ENCODE measurements at regions not wholly inside any gene's neighbourhood (a gene's known extent, or its start where the extent isn't known, plus 50 kb on each side); places are given as distances from the start of the nearest gene placed in this dataset.
"Not testable (repeated sequence)": the region's sequence is repeated elsewhere in the genome, so short reads cannot be mapped to it uniquely, and the experiment has no call there.

GRCh38 chr16:29578898-29579297 lies 72.7 kb upstream of the NPIPB12 start:
- H3K36me3 ChIP-seq; DNase-seq (ENCODE audit: extremely low spot score in 2 of 2); intact Hi-C loops (cut with DNase I); H3K4me1 ChIP-seq; H3K27me3 ChIP-seq; H3K9me3 ChIP-seq; H3K27ac ChIP-seq; H3K4me3 ChIP-seq: not testable (repeated sequence)

- intact Hi-C loops (cut with DNase I); H3K9me3 ChIP-seq: not testable (repeated sequence)
Measured at GRCh38 chr16:29581764-29582163, 75.6 kb upstream of the NPIPB12 start.

GRCh38 chr16:29591919-29592318 lies 71.1 kb upstream of the SPN start:
- H3K4me3 ChIP-seq; H3K36me3 ChIP-seq; DNase-seq (ENCODE audit: extremely low spot score in 2 of 2); intact Hi-C loops (cut with DNase I); H3K27ac ChIP-seq; H3K9me3 ChIP-seq; H3K4me1 ChIP-seq; H3K27me3 ChIP-seq: not testable (repeated sequence)

More at GRCh38 chr16:29581764-29582163, 75.6 kb upstream of the NPIPB12 start:
- not testable (repeated sequence) for H3K36me3 ChIP-seq; H3K4me3 ChIP-seq; H3K4me1 ChIP-seq; H3K27me3 ChIP-seq; DNase-seq (ENCODE audit: extremely low spot score in 2 of 2); H3K27ac ChIP-seq

- DNase-seq (ENCODE audit: extremely low spot score in 2 of 2); H3K36me3 ChIP-seq; H3K9me3 ChIP-seq; intact Hi-C loops (cut with DNase I); H3K4me1 ChIP-seq; H3K27me3 ChIP-seq: not testable (repeated sequence)
- Histone ChIP-seq H3K27ac (peak overlapping the region; percentile 79), H3K4me3 (peak overlapping the region; percentile 52 to 69)
Measured at GRCh38 chr16:29594269-29594925, 68.7 kb upstream of the SPN start.

GRCh38 chr16:29594926-29595838 lies 67.9 kb upstream of the SPN start:
- H3K9me3 ChIP-seq; intact Hi-C loops (cut with DNase I); H3K4me1 ChIP-seq; H3K27me3 ChIP-seq; H3K36me3 ChIP-seq; DNase-seq (ENCODE audit: extremely low spot score in 2 of 2): not testable (repeated sequence)
- Histone ChIP-seq H3K4me3 (peak overlapping the region; percentile 52 to 69), H3K27ac (peak overlapping the region; percentile 79)
- TF ChIP-seq POLR2A (IDR thresholded peaks at IDR 0.05) = peak in 1 of 2 donors; percentile 43
- TF ChIP-seq POLR2AphosphoS5 (IDR thresholded peaks at IDR 0.05; ENCODE audit: insufficient read depth in 1 of 2, low read depth in 1 of 2) = peak in 1 of 2 donors; percentile 65

- H3K27me3 ChIP-seq; H3K9me3 ChIP-seq; DNase-seq (ENCODE audit: extremely low spot score in 2 of 2); H3K4me1 ChIP-seq; H3K4me3 ChIP-seq; H3K36me3 ChIP-seq; intact Hi-C loops (cut with DNase I); H3K27ac ChIP-seq: not testable (repeated sequence)
Measured at GRCh38 chr16:29597030-29597429, 66.0 kb upstream of the SPN start.

- H3K9me3 ChIP-seq; DNase-seq (ENCODE audit: extremely low spot score in 2 of 2); H3K36me3 ChIP-seq; H3K27me3 ChIP-seq; intact Hi-C loops (cut with DNase I); H3K4me3 ChIP-seq; H3K27ac ChIP-seq: not testable (repeated sequence)
- peaks cover 12% of the 10 kb centered on the region for H3K4me1 ChIP-seq
Measured at GRCh38 chr16:29600111-29601000, 62.7 kb upstream of the SPN start.

GRCh38 chr16:29602247-29602625 lies 60.8 kb upstream of the SPN start:
- peaks cover 20% of the 10 kb centered on the region for H3K4me1 ChIP-seq
- H3K27ac ChIP-seq; intact Hi-C loops (cut with DNase I); H3K36me3 ChIP-seq; H3K4me3 ChIP-seq; DNase-seq (ENCODE audit: extremely low spot score in 2 of 2); H3K27me3 ChIP-seq; H3K9me3 ChIP-seq: not testable (repeated sequence)

GRCh38 chr16:29602683-29603088 lies 60.4 kb upstream of the SPN start:
- H3K4me3 ChIP-seq; H3K9me3 ChIP-seq; intact Hi-C loops (cut with DNase I); H3K27me3 ChIP-seq; H3K36me3 ChIP-seq; H3K27ac ChIP-seq: not testable (repeated sequence)
- peaks cover 20% of the 10 kb centered on the region for H3K4me1 ChIP-seq
- DNase-seq (ENCODE audit: extremely low spot score in 2 of 2) = peak in 1 of 2 donors; percentile 75

GRCh38 chr16:29604631-29605549 lies 58.2 kb upstream of the SPN start:
- DNase-seq (ENCODE audit: extremely low spot score in 2 of 2) = peak in 1 of 2 donors; percentile 84
- H3K27ac ChIP-seq; H3K9me3 ChIP-seq; H3K4me3 ChIP-seq; H3K36me3 ChIP-seq; H3K27me3 ChIP-seq; intact Hi-C loops (cut with DNase I): not testable (repeated sequence)
- H3K4me1 ChIP-seq = peaks cover 20% of the 10 kb centered on the region

GRCh38 chr16:29605593-29606205 lies 57.3 kb upstream of the SPN start:
- H3K4me3 ChIP-seq; intact Hi-C loops (cut with DNase I); H3K36me3 ChIP-seq; H3K9me3 ChIP-seq; H3K27me3 ChIP-seq; H3K27ac ChIP-seq: not testable (repeated sequence)
- peak in 1 of 2 donors; percentile 52 for DNase-seq (ENCODE audit: extremely low spot score in 2 of 2)
- peaks cover 20% of the 10 kb centered on the region for H3K4me1 ChIP-seq

Measured in vagina (tissue), 2 donors.